SK-N-SH (cell line): ENCODE measurements at regions not wholly inside any gene's neighbourhood (a gene's known extent, or its start where the extent isn't known, plus 50 kb on each side); places are given as distances from the start of the nearest gene placed in this dataset.

Experiments used
- CTCF ChIA-PET: fragments of 300-600, 350-600 bp; formaldehyde crosslinking; extraction: SDS; loops from one replicate; lab custom pipeline; 2021; lab: Yijun Ruan, JAX
- POLR2A ChIA-PET: fragments of 350-600 bp; sonication (Branson Sonifier 250); formaldehyde crosslinking; extraction: SDS; loops from one replicate; lab custom pipeline; 2020; ENCODE audit warnings: antibody characterized with exemption, inconsistent platforms; lab: Yijun Ruan, JAX
- DNase-seq: peaks from one replicate; pipeline ENCODE4 v3.0.0; 2012
- H2AFZ ChIP-seq: fragments of 200-600 bp; sonication (generic); 2 replicates; pipeline ENCODE4 v1.8.1; 2016; ENCODE audit warnings: antibody characterized with exemption, mild to moderate bottlenecking, low read depth
- H3F3A ChIP-seq: fragments of 200-600 bp; sonication (generic); replicated peaks from 2 replicates; pipeline ENCODE3; 2016; ENCODE audit warnings: antibody characterized with exemption, mild to moderate bottlenecking; ENCODE audit not compliant: insufficient read depth
- H3K27ac ChIP-seq, 2 experiments: fragments of 200-500 bp in 1 of 2; fragments of 200-600 bp in 1 of 2; sonication (Bioruptor generic) in 1 of 2; sonication (generic), shearing (Covaris generic) in 1 of 2; 2 replicates each; pipeline versions ENCODE4 v1.5.1 to v1.6.1; 2014 to 2016; ENCODE audit warnings: low read depth in 2 of 2, inconsistent platforms in 1 of 2, low read length in 1 of 2, mild to moderate bottlenecking in 1 of 2, mixed read lengths in 1 of 2
- H3K27me3 ChIP-seq: fragments of 200-600 bp; sonication (generic), shearing (Covaris generic); 2 replicates; pipeline ENCODE4 v1.6.1; 2016; ENCODE audit warnings: mixed run types; ENCODE audit not compliant: insufficient read depth
- H3K36me3 ChIP-seq, 2 experiments: fragments of 200-500 bp in 1 of 2; fragments of 200-600 bp in 1 of 2; sonication (Bioruptor generic) in 1 of 2; sonication (generic) in 1 of 2; replicated peaks in 1 of 2; 2 replicates each; pipeline versions ENCODE3 to v1.5.1; 2014 to 2016; ENCODE audit warnings: low read length in 1 of 2, mild to moderate bottlenecking in 1 of 2; ENCODE audit not compliant: insufficient read depth in 2 of 2, control insufficient read depth in 1 of 2
- H3K4me1 ChIP-seq, 2 experiments: fragments of 200-500 bp in 1 of 2; fragments of 200-600 bp in 1 of 2; sonication (Bioruptor generic) in 1 of 2; sonication (generic), shearing (Covaris generic) in 1 of 2; 2 replicates each; pipeline versions ENCODE4 v1.5.1 to v1.6.1; 2014 to 2016; ENCODE audit warnings: low read depth in 1 of 2, low read length in 1 of 2, mixed run types in 1 of 2; ENCODE audit not compliant: insufficient read depth in 2 of 2, control insufficient read depth in 1 of 2
- H3K4me2 ChIP-seq: fragments of 200-600 bp; sonication (generic), shearing (Covaris generic); 2 replicates; pipeline ENCODE4 v1.6.1; 2017; ENCODE audit warnings: mixed run types
- H3K4me3 ChIP-seq, 2 experiments: fragments of 200-500 bp in 1 of 2; fragments of 200-600 bp in 1 of 2; sonication (Bioruptor generic) in 1 of 2; sonication (generic), shearing (Covaris generic) in 1 of 2; 2 replicates each; pipeline versions ENCODE4 v1.5.1 to v1.8.1; 2014 to 2016; ENCODE audit warnings: low read depth in 2 of 2, inconsistent platforms in 1 of 2, low read length in 1 of 2, mild to moderate bottlenecking in 1 of 2, mixed read lengths in 1 of 2, moderate library complexity in 1 of 2
- H3K79me2 ChIP-seq: fragments of 200-600 bp; sonication (generic); 2 replicates; pipeline ENCODE4 v1.8.1; 2017; ENCODE audit warnings: mild to moderate bottlenecking; ENCODE audit not compliant: insufficient read depth
- H3K9ac ChIP-seq: fragments of 200-600 bp; sonication (generic); 2 replicates; pipeline ENCODE4 v1.6.1; 2017; ENCODE audit warnings: mixed run types
- H3K9me2 ChIP-seq: fragments of 200-600 bp; sonication (generic); 2 replicates; pipeline ENCODE4 v1.6.1; 2017; ENCODE audit warnings: mixed run types
- H3K9me3 ChIP-seq: fragments of 200-600 bp; sonication (generic); 2 replicates; pipeline ENCODE4 v1.6.1; 2017; ENCODE audit warnings: mixed run types, mild to moderate bottlenecking, moderate library complexity
- H4K20me1 ChIP-seq: fragments of 200-600 bp; sonication (generic); 2 replicates; pipeline ENCODE4 v1.6.1; 2017; ENCODE audit warnings: mild to moderate bottlenecking, mixed run types; ENCODE audit not compliant: insufficient read depth
- CHD2 ChIP-seq: fragments of 150-350 bp; IDR thresholded peaks from 2 replicates; pipeline ENCODE4 v1.6.1; 2018; ENCODE audit warnings: low read length; ENCODE audit not compliant: partially characterized antibody
- EP300 ChIP-seq, 2 experiments: IDR thresholded peaks; 2 replicates each; pipeline versions ENCODE4 v1.4.0 to v1.6.1; 2012; ENCODE audit warnings: borderline replicate concordance in 1 of 2, low read depth in 1 of 2, low read length in 1 of 2
- EZH2phosphoT487 ChIP-seq: fragments of 200-600 bp; sonication (generic); IDR thresholded peaks from 2 replicates; pipeline ENCODE4 v1.6.1; 2017; ENCODE audit warnings: low read depth, mixed run types, mild to moderate bottlenecking, antibody characterized with exemption, moderate library complexity, borderline replicate concordance
- FOSL2 ChIP-seq: IDR thresholded peaks from 2 replicates; pipeline ENCODE4 v1.4.0; 2012; ENCODE audit warnings: low read depth, mild to moderate bottlenecking, moderate library complexity, borderline replicate concordance
- FOXJ3 ChIP-seq: sonication (generic); formaldehyde crosslinking; IDR thresholded peaks from 2 replicates; pipeline ENCODE4 v1.5.1; 2020; ENCODE audit warnings: mild to moderate bottlenecking, missing genetic modification reagents
- FOXM1 ChIP-seq: IDR thresholded peaks from 2 replicates; pipeline ENCODE4 v1.4.0; 2012; ENCODE audit warnings: low read depth, mild to moderate bottlenecking
- GATA2 ChIP-seq: sonication (generic); formaldehyde crosslinking; IDR thresholded peaks from 2 replicates; pipeline ENCODE4 v1.5.0; 2020; ENCODE audit warnings: mild to moderate bottlenecking, missing genetic modification reagents
- MEF2A ChIP-seq: IDR thresholded peaks from 2 replicates; pipeline ENCODE4 v1.4.0; 2012; ENCODE audit warnings: low read depth, borderline replicate concordance
- MXI1 ChIP-seq: IDR thresholded peaks from 2 replicates; pipeline ENCODE4 v1.6.1; 2012; ENCODE audit warnings: mild to moderate bottlenecking, low read depth, low read length, improper control_type of control experiment
- POLR2AphosphoS5 ChIP-seq: IDR thresholded peaks from 2 replicates; pipeline ENCODE4 v1.6.1; 2012; ENCODE audit warnings: low read depth, low read length
- RCOR1 ChIP-seq: fragments of 150-350 bp; IDR thresholded peaks from 2 replicates; pipeline ENCODE4 v1.6.1; 2017; ENCODE audit warnings: antibody characterized with exemption, low read length
- REST ChIP-seq: IDR thresholded peaks from 2 replicates; pipeline ENCODE4 v1.6.1; 2012; ENCODE audit warnings: mild to moderate bottlenecking, low read depth, low read length, moderate library complexity
- RFX5 ChIP-seq: IDR thresholded peaks from 2 replicates; pipeline ENCODE4 v1.6.1; 2012; ENCODE audit warnings: mild to moderate bottlenecking, improper control_type of control experiment, low read length
- SIN3A ChIP-seq: IDR thresholded peaks from 2 replicates; pipeline ENCODE4 v1.6.1; 2012; ENCODE audit warnings: low read depth, mild to moderate bottlenecking, low read length, moderate library complexity, borderline replicate concordance
- SMC3 ChIP-seq: IDR thresholded peaks from 2 replicates; pipeline ENCODE4 v1.6.1; 2012; ENCODE audit warnings: low read depth, low read length, improper control_type of control experiment
- TAF1 ChIP-seq: IDR thresholded peaks from 2 replicates; pipeline ENCODE4 v1.6.1; 2012; ENCODE audit warnings: low read depth, mild to moderate bottlenecking, low read length, moderate library complexity, borderline replicate concordance
- TCF12 ChIP-seq: IDR thresholded peaks from 2 replicates; pipeline ENCODE4 v1.4.0; 2012
- YY1 ChIP-seq: IDR thresholded peaks from 2 replicates; pipeline ENCODE4 v1.4.0; 2012; ENCODE audit warnings: low read depth, mild to moderate bottlenecking
- WGBS: methylation state at CpG from one replicate; pipeline ENCODE4 v1.1.6; 2017; ENCODE audit warnings: low lambda C conversion rate; 5-methylcytosine and 5-hydroxymethylcytosine counted together
- TF ChIP-seq, protein P1 (sequence below): IDR thresholded peaks from 2 replicates; pipeline ENCODE4 v1.4.0; 2012; ENCODE audit warnings: low read depth, borderline replicate concordance
- TF ChIP-seq, protein P2 (sequence below): fragments of 150-350 bp; IDR thresholded peaks from 2 replicates; pipeline ENCODE4 v1.6.1; 2016; ENCODE audit warnings: mild to moderate bottlenecking, low read depth, low read length
- TF ChIP-seq, protein P3 (sequence below): fragments of 200-600 bp; sonication (generic); IDR thresholded peaks from 2 replicates; pipeline ENCODE4 v1.6.1; 2017; ENCODE audit warnings: antibody characterized with exemption, mild to moderate bottlenecking, moderate library complexity

GRCh38 chr15:29455530-29455929 is 185.9 kb upstream of the NSMCE3 start:
- H3F3A ChIP-seq: no peaks in the 10 kb centered on the region
- ChIA-PET CTCF (no interaction called here), POLR2A (no interaction called here)
- H3K9ac ChIP-seq: no peak overlapping the region
- H3K36me3 ChIP-seq: no peaks in the 10 kb centered on the region
- WGBS: 50% methylated on average over 4 of the region's 4 CpGs
- no peaks in the 10 kb centered on the region for H3K9me2 ChIP-seq
- H4K20me1 ChIP-seq: no peaks in the 10 kb centered on the region
- no peaks in the 10 kb centered on the region for H3K79me2 ChIP-seq
- no peaks in the 10 kb centered on the region; a peak in 1 of 4 replicates for H3K4me1 ChIP-seq
- no peak overlapping the region for H3K27ac ChIP-seq
- H3K4me3 ChIP-seq: no peak overlapping the region
- no peaks in the 10 kb centered on the region for H3K9me3 ChIP-seq
- TF ChIP-seq EP300 (IDR thresholded peaks at IDR 0.05; ENCODE audit: borderline replicate concordance in 1 of 2, low read depth in 1 of 2, low read length in 1 of 2) (no peak), FOSL2 (no peak), SMC3 (no peak), MXI1 (no peak), TCF12 (no peak), CHD2 (no peak), FOXM1 (no peak), EZH2phosphoT487 (no peak), FOXJ3 (CRISPR knock-in tag) (no peak), POLR2AphosphoS5 (no peak), MEF2A (no peak), RCOR1 (no peak), SIN3A (no peak), TAF1 (no peak)
- TF ChIP-seq, protein P1, sequence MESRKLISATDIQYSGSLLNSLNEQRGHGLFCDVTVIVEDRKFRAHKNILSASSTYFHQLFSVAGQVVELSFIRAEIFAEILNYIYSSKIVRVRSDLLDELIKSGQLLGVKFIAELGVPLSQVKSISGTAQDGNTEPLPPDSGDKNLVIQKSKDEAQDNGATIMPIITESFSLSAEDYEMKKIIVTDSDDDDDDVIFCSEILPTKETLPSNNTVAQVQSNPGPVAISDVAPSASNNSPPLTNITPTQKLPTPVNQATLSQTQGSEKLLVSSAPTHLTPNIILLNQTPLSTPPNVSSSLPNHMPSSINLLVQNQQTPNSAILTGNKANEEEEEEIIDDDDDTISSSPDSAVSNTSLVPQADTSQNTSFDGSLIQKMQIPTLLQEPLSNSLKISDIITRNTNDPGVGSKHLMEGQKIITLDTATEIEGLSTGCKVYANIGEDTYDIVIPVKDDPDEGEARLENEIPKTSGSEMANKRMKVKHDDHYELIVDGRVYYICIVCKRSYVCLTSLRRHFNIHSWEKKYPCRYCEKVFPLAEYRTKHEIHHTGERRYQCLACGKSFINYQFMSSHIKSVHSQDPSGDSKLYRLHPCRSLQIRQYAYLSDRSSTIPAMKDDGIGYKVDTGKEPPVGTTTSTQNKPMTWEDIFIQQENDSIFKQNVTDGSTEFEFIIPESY: no peak
- TF ChIP-seq, protein P2, sequence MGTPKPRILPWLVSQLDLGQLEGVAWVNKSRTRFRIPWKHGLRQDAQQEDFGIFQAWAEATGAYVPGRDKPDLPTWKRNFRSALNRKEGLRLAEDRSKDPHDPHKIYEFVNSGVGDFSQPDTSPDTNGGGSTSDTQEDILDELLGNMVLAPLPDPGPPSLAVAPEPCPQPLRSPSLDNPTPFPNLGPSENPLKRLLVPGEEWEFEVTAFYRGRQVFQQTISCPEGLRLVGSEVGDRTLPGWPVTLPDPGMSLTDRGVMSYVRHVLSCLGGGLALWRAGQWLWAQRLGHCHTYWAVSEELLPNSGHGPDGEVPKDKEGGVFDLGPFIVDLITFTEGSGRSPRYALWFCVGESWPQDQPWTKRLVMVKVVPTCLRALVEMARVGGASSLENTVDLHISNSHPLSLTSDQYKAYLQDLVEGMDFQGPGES: no peak
- H2AFZ ChIP-seq: no peak overlapping the region
- H3K27me3 ChIP-seq: no peaks in the 10 kb centered on the region
- no peak for DNase-seq
- no peak overlapping the region for H3K4me2 ChIP-seq

DNA sequence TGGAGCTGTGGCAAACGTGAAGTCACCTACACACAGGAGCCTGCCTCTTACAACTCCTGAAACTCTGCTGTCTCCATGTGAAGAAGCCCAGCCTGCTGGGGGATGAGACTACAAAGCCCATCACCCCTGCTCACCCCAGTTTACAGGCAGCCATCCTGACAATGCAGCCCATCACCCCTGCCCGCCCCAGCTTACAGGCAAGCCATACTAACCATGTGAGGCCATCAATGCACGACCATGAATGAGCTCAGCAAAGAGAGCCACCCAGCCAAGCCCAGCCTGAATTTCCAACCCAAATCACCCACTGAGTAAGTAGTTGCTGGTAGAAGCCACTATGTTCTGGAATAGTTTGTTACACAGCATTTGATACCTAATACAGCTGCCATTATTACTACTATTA is 185.4 kb upstream of the NSMCE3 start:
- H3K9me3 ChIP-seq: no peaks in the 10 kb centered on the region
- H3K9ac ChIP-seq: no peak overlapping the region
- H3K4me1 ChIP-seq: no peaks in the 10 kb centered on the region; a peak in 1 of 4 replicates
- no peak overlapping the region for H2AFZ ChIP-seq
- 14% methylated on average over 3 of the region's 3 CpGs for WGBS
- H3K27ac ChIP-seq: no peak overlapping the region
- no peaks in the 10 kb centered on the region for H3K36me3 ChIP-seq
- no peaks in the 10 kb centered on the region for H3K27me3 ChIP-seq
- CTCF ChIA-PET: no interaction called here
- no peak overlapping the region for H3K4me3 ChIP-seq
- H3K4me2 ChIP-seq: no peak overlapping the region
- H3K79me2 ChIP-seq: no peaks in the 10 kb centered on the region
- DNase-seq: no peak
- H4K20me1 ChIP-seq: no peaks in the 10 kb centered on the region
- no peaks in the 10 kb centered on the region for H3F3A ChIP-seq
- H3K9me2 ChIP-seq: no peaks in the 10 kb centered on the region
- POLR2A ChIA-PET: no interaction called here
- TF ChIP-seq RCOR1 (no peak), TAF1 (no peak), TCF12 (no peak), GATA2 (CRISPR knock-in tag) (no peak), SIN3A (no peak), MXI1 (no peak), YY1 (no peak), REST (no peak), RFX5 (no peak)
- TF ChIP-seq, protein P3, sequence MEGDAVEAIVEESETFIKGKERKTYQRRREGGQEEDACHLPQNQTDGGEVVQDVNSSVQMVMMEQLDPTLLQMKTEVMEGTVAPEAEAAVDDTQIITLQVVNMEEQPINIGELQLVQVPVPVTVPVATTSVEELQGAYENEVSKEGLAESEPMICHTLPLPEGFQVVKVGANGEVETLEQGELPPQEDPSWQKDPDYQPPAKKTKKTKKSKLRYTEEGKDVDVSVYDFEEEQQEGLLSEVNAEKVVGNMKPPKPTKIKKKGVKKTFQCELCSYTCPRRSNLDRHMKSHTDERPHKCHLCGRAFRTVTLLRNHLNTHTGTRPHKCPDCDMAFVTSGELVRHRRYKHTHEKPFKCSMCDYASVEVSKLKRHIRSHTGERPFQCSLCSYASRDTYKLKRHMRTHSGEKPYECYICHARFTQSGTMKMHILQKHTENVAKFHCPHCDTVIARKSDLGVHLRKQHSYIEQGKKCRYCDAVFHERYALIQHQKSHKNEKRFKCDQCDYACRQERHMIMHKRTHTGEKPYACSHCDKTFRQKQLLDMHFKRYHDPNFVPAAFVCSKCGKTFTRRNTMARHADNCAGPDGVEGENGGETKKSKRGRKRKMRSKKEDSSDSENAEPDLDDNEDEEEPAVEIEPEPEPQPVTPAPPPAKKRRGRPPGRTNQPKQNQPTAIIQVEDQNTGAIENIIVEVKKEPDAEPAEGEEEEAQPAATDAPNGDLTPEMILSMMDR: no peak
